HG03520 (cell line): ENCODE measurements at regions not wholly inside any gene's neighbourhood (a gene's known extent, or its start where the extent isn't known, plus 50 kb on each side); places are given as distances from the start of the nearest gene placed in this dataset.

Experiments
- ATAC-seq: cut with Tn5 transposase; IDR thresholded peaks from one replicate; pipeline ENCODE4 v1.9.1; 2021; ENCODE audit warnings: mild to moderate bottlenecking, moderate library complexity; ENCODE audit not compliant: unreplicated experiment

GRCh38 chr2:193336781-193337180, 1142.0 kb upstream of the TMEFF2 start:
- no peak for ATAC-seq

GRCh38 chr2:193334401-193334800, 1139.7 kb upstream of the TMEFF2 start:
- ATAC-seq, result no peak

- ATAC-seq, result no peak
Observed at GRCh38 chr2:193333539-193333938, 1138.8 kb upstream of the TMEFF2 start.

- no peak for ATAC-seq
Observed at GRCh38 chr2:193332941-193333340, 1138.2 kb upstream of the TMEFF2 start.

GRCh38 chr2:193331676-193332075, 1136.9 kb upstream of the TMEFF2 start:
- ATAC-seq, result no peak

GRCh38 chr2:193326296-193326695, 1131.6 kb upstream of the TMEFF2 start:
- no peak for ATAC-seq

- peak; percentile 46 for ATAC-seq
Observed at GRCh38 chr2:193315428-193316091, 1120.8 kb upstream of the TMEFF2 start.

GRCh38 chr2:193303464-193303863, 1108.7 kb upstream of the TMEFF2 start:
- ATAC-seq, result no peak

GRCh38 chr2:193294371-193294770, 1099.6 kb upstream of the TMEFF2 start:
- no peak for ATAC-seq

- ATAC-seq, result no peak
Observed at GRCh38 chr2:193279361-193279760, 1084.6 kb upstream of the TMEFF2 start.

GRCh38 chr2:193276988-193277387, 1082.3 kb upstream of the TMEFF2 start:
- no peak for ATAC-seq

GRCh38 chr2:193276560-193276959, 1081.8 kb upstream of the TMEFF2 start:
- ATAC-seq, result no peak

- ATAC-seq, result no peak
Observed at GRCh38 chr2:193276069-193276468, 1081.3 kb upstream of the TMEFF2 start.

- no peak for ATAC-seq
Observed at GRCh38 chr2:193272011-193272410, 1077.3 kb upstream of the TMEFF2 start.

GRCh38 chr2:193270816-193271215, 1076.1 kb upstream of the TMEFF2 start:
- no peak for ATAC-seq

GRCh38 chr2:193267496-193268002, 1072.8 kb upstream of the TMEFF2 start:
- no peak for ATAC-seq

GRCh38 chr2:193253014-193253530, 1058.3 kb upstream of the TMEFF2 start:
- no peak for ATAC-seq

GRCh38 chr2:193251909-193252308, 1057.2 kb upstream of the TMEFF2 start:
- no peak for ATAC-seq

- ATAC-seq, result no peak
Observed at GRCh38 chr2:193250389-193250788, 1055.7 kb upstream of the TMEFF2 start.

GRCh38 chr2:193240752-193241151, 1046.0 kb upstream of the TMEFF2 start:
- peak; percentile 52 for ATAC-seq

- ATAC-seq, result no peak
Observed at GRCh38 chr2:193231634-193232033, 1036.9 kb upstream of the TMEFF2 start.

GRCh38 chr2:193228276-193228675, 1033.5 kb upstream of the TMEFF2 start:
- no peak for ATAC-seq

- ATAC-seq, result no peak
Observed at GRCh38 chr2:193222454-193222853, 1027.7 kb upstream of the TMEFF2 start.
